ENCODE measurements at regions not wholly inside any gene's neighbourhood (a gene's known extent, or its start where the extent isn't known, plus 50 kb on each side); places are given as distances from the start of the nearest gene placed in this dataset.

- TF ChIP-seq CTCF (IDR thresholded peaks at IDR 0.05 in 8 of 11, conservative IDR thresholded peaks at IDR 0.05 in 3 of 11), result no peak
- no peak for TF ChIP-seq POLR2A (IDR thresholded peaks at IDR 0.05)
Measured at GRCh38 chr5:91469517-91470165, 86.5 kb upstream of the ARRDC3 start.

Measured in spleen (tissue), 7 donors.